Endodermal cell (in vitro differentiated cells): ENCODE measurements at regions not wholly inside any gene's neighbourhood (a gene's known extent, or its start where the extent isn't known, plus 50 kb on each side); places are given as distances from the start of the nearest gene placed in this dataset.
A peak's percentile ranks its signal among the peaks of the same experiment; 100 is the strongest.

Experiments
- DNase-seq: peaks from one replicate; pipeline ENCODE4 v3.0.0-alpha.2; 2017
- H3K27ac ChIP-seq: 2 replicates; pipeline ENCODE4 v1.5.1; 2013; ENCODE audit warnings: mild to moderate bottlenecking, low read depth, low read length, moderate library complexity
- H3K27me3 ChIP-seq: 2 replicates; pipeline ENCODE4 v1.6.1; 2013; ENCODE audit warnings: mild to moderate bottlenecking, low read length, moderate library complexity; ENCODE audit not compliant: insufficient read depth, control insufficient read depth, poor library complexity, severe bottlenecking
- H3K36me3 ChIP-seq: 2 replicates; pipeline ENCODE4 v1.7.0; 2013; ENCODE audit warnings: mild to moderate bottlenecking, low read length, moderate library complexity; ENCODE audit not compliant: control insufficient read depth, insufficient read depth
- H3K4me1 ChIP-seq: one replicate; pipeline ENCODE4 v1.7.0; 2013; ENCODE audit warnings: low read length; ENCODE audit not compliant: control insufficient read depth, insufficient read depth
- H3K4me3 ChIP-seq: 2 replicates; pipeline ENCODE4 v1.5.1; 2013; ENCODE audit warnings: mild to moderate bottlenecking, low read length, moderate library complexity
- H3K9ac ChIP-seq: 2 replicates; pipeline ENCODE4 v1.6.1; 2013; ENCODE audit warnings: mild to moderate bottlenecking, low read length, moderate library complexity; ENCODE audit not compliant: poor library complexity, severe bottlenecking; ENCODE audit errors: extremely low read depth
- H3K9me3 ChIP-seq: 2 replicates; pipeline ENCODE4 v1.6.1; 2013; ENCODE audit warnings: mild to moderate bottlenecking, low read length, moderate library complexity; ENCODE audit not compliant: control insufficient read depth
- H3K27ac Mint-ChIP-seq: 2 replicates; pipeline ENCODE4 v1.8.0; 2020; ENCODE audit warnings: mixed read lengths
- H3K27me3 Mint-ChIP-seq: 2 replicates; pipeline ENCODE4 v1.8.0; 2021; ENCODE audit warnings: mild to moderate bottlenecking, mixed read lengths; ENCODE audit not compliant: insufficient read depth
- H3K36me3 Mint-ChIP-seq: 2 replicates; pipeline ENCODE4 v1.8.0; 2020; ENCODE audit warnings: low read depth, mixed read lengths
- H3K4me1 Mint-ChIP-seq: 2 replicates; pipeline ENCODE4 v1.8.0; 2020; ENCODE audit warnings: mixed read lengths
- H3K4me3 Mint-ChIP-seq: 2 replicates; pipeline ENCODE4 v1.8.0; 2020; ENCODE audit warnings: mild to moderate bottlenecking, moderate library complexity, mixed read lengths
- H3K9me3 Mint-ChIP-seq: 2 replicates; pipeline ENCODE4 v1.8.0; 2020; ENCODE audit warnings: mild to moderate bottlenecking, mixed read lengths
- CTCF ChIP-seq: fragments of 200-600 bp; sonication (generic); conservative IDR thresholded peaks from 2 replicates; pipeline ENCODE4 v1.5.0; 2021; ENCODE audit warnings: antibody characterized with exemption, mild to moderate bottlenecking
- WGBS, 2 experiments: methylation state at CpG; one replicate each; pipeline versions ENCODE4 v1.1.5 to v1.1.7; 2013; ENCODE audit warnings: missing lambda C conversion rate in 2 of 2, mixed read lengths in 1 of 2; ENCODE audit not compliant: insufficient coverage in 1 of 2, insufficient read length in 1 of 2; 5-methylcytosine and 5-hydroxymethylcytosine counted together

GRCh38 chr10:78472551-78472890 is 438.9 kb downstream of the RPS24 start:
- Mint-ChIP-seq H3K27me3 (peaks cover 11% of the 10 kb centered on the region), H3K4me3 (no peak overlapping the region), H3K36me3 (no peaks in the 10 kb centered on the region), H3K27ac (no peak overlapping the region), H3K9me3 (peaks cover 14% of the 10 kb centered on the region), H3K4me1 (peaks cover 4% of the 10 kb centered on the region)
- peak overlapping the region; percentile 92 for H3K27ac ChIP-seq
- no peak for TF ChIP-seq CTCF
- DNase-seq: no peak
- H3K9ac ChIP-seq: no peak overlapping the region
- H3K27me3 ChIP-seq: no peaks in the 10 kb centered on the region
- H3K9me3 ChIP-seq: peaks cover 4% of the 10 kb centered on the region
- 53 to 80% methylated on average over 4 to 7 of the region's 7 CpGs for WGBS, 2 experiments
- H3K4me1 ChIP-seq: no peaks in the 10 kb centered on the region
- no peak overlapping the region for H3K4me3 ChIP-seq
- H3K36me3 ChIP-seq: no peaks in the 10 kb centered on the region

- Mint-ChIP-seq H3K4me1 (peaks cover 4% of the 10 kb centered on the region), H3K36me3 (no peaks in the 10 kb centered on the region), H3K27ac (no peak overlapping the region), H3K27me3 (peaks cover 11% of the 10 kb centered on the region), H3K4me3 (no peak overlapping the region), H3K9me3 (peaks cover 11% of the 10 kb centered on the region)
- Histone ChIP-seq H3K36me3 (no peaks in the 10 kb centered on the region), H3K27ac (peak overlapping the region; percentile 91), H3K4me3 (no peak overlapping the region), H3K4me1 (no peaks in the 10 kb centered on the region), H3K9ac (no peak overlapping the region), H3K27me3 (no peaks in the 10 kb centered on the region), H3K9me3 (peaks cover 4% of the 10 kb centered on the region)
- 34 to 60% methylated on average over 4 to 7 of the region's 7 CpGs for WGBS, 2 experiments
- no peak for TF ChIP-seq CTCF
- DNase-seq: no peak
Observed at GRCh38 chr10:78473006-78473405, 439.3 kb downstream of the RPS24 start.

GRCh38 chr10:78474743-78475142 is 441.1 kb downstream of the RPS24 start:
- H3K4me1 ChIP-seq: no peaks in the 10 kb centered on the region
- Mint-ChIP-seq H3K27me3 (peaks cover 11% of the 10 kb centered on the region), H3K4me3 (no peak overlapping the region), H3K4me1 (peaks cover 4% of the 10 kb centered on the region), H3K27ac (no peak overlapping the region), H3K9me3 (peaks cover 2% of the 10 kb centered on the region), H3K36me3 (no peaks in the 10 kb centered on the region)
- peaks cover 4% of the 10 kb centered on the region for H3K27me3 ChIP-seq
- DNase-seq: no peak
- no peak for TF ChIP-seq CTCF
- no peak overlapping the region for H3K27ac ChIP-seq
- H3K4me3 ChIP-seq: no peak overlapping the region
- no peaks in the 10 kb centered on the region for H3K36me3 ChIP-seq
- 99 to 100% methylated on average over 2 to 3 of the region's 3 CpGs for WGBS, 2 experiments
- H3K9ac ChIP-seq: no peak overlapping the region
- peaks cover 3% of the 10 kb centered on the region for H3K9me3 ChIP-seq
